CD14-positive monocyte (primary cell): ENCODE measurements at regions not wholly inside any gene's neighbourhood (a gene's known extent, or its start where the extent isn't known, plus 50 kb on each side); places are given as distances from the start of the nearest gene placed in this dataset.

ENCODE experiments used
- DNase-seq, 3 donors: peaks; one replicate each; pipeline ENCODE4 v3.0.0-alpha.2; 2011 to 2022
- H2AFZ ChIP-seq: 2 replicates; pipeline ENCODE4 v1.6.0; 2012; ENCODE audit warnings: mild to moderate bottlenecking, low read depth, low read length, inconsistent platforms; ENCODE audit not compliant: insufficient read depth, poor library complexity, severe bottlenecking
- H3K27ac ChIP-seq, 2 donors: 1 replicate in 1 of 2; 2 replicates in 1 of 2; pipeline ENCODE4 v1.5.1; 2012 to 2013; ENCODE audit warnings: low read length in 2 of 2, control low read depth in 1 of 2, inconsistent platforms in 1 of 2, low read depth in 1 of 2, mild to moderate bottlenecking in 1 of 2
- H3K27me3 ChIP-seq, 2 donors: one replicate each; pipeline versions ENCODE4 v1.6.0 to v1.6.1; 2011 to 2013; ENCODE audit warnings: low read length in 2 of 2; ENCODE audit not compliant: control insufficient read depth in 2 of 2, insufficient read depth in 2 of 2
- H3K36me3 ChIP-seq, 2 donors: replicated peaks in 1 of 2; 1 replicate in 1 of 2; 2 replicates in 1 of 2; pipeline versions ENCODE4 v1.5.1 to v1.6.1; 2012 to 2013; ENCODE audit warnings: low read length in 2 of 2, control low read depth in 1 of 2, inconsistent platforms in 1 of 2, mild to moderate bottlenecking in 1 of 2; ENCODE audit not compliant: insufficient read depth in 2 of 2, control insufficient read depth in 1 of 2
- H3K4me1 ChIP-seq, 2 donors: 1 replicate in 1 of 2; 2 replicates in 1 of 2; pipeline versions ENCODE4 v1.5.1 to v1.6.1; 2012 to 2013; ENCODE audit warnings: low read length in 2 of 2, control low read depth in 1 of 2, inconsistent platforms in 1 of 2, mild to moderate bottlenecking in 1 of 2, moderate library complexity in 1 of 2; ENCODE audit not compliant: insufficient read depth in 2 of 2, control insufficient read depth in 1 of 2
- H3K4me2 ChIP-seq: replicated peaks from 2 replicates; pipeline ENCODE3; 2012; ENCODE audit warnings: low read length, moderate library complexity, mild to moderate bottlenecking; ENCODE audit not compliant: poor library complexity, severe bottlenecking; ENCODE audit errors: extremely low read depth
- H3K4me3 ChIP-seq, 3 experiments: fragments of 200-600 bp in 1 of 3; sonication (generic) in 1 of 3; replicated peaks in 1 of 3; 1 replicate in 2 of 3; 2 replicates in 1 of 3; pipeline ENCODE4 v1.5.1; 2011 to 2013; ENCODE audit warnings: low read length in 3 of 3, mild to moderate bottlenecking in 3 of 3, control low read depth in 2 of 3, low read depth in 2 of 3, inconsistent platforms in 1 of 3, moderate library complexity in 1 of 3
- H3K79me2 ChIP-seq: 2 replicates; pipeline ENCODE4 v1.6.0; 2012; ENCODE audit warnings: mild to moderate bottlenecking, control low read depth, inconsistent platforms, low read length, moderate library complexity; ENCODE audit not compliant: insufficient read depth
- H3K9ac ChIP-seq: 2 replicates; pipeline ENCODE4 v1.6.0; 2017; ENCODE audit warnings: low read length, mild to moderate bottlenecking; ENCODE audit not compliant: insufficient read depth, poor library complexity, severe bottlenecking
- H3K9me3 ChIP-seq, 2 donors: replicated peaks in 1 of 2; 1 replicate in 1 of 2; 2 replicates in 1 of 2; pipeline versions ENCODE4 v1.5.1 to v1.6.1; 2012 to 2013; ENCODE audit warnings: low read length in 2 of 2, control low read depth in 1 of 2; ENCODE audit not compliant: control insufficient read depth in 1 of 2, insufficient read depth in 1 of 2
- H4K20me1 ChIP-seq: 2 replicates; pipeline ENCODE4 v1.6.0; 2012; ENCODE audit warnings: mild to moderate bottlenecking, low read length, control low read depth, moderate library complexity; ENCODE audit not compliant: insufficient read depth
- H3K27ac Mint-ChIP-seq, 7 donors: one replicate each; pipeline ENCODE4 v1.8.0; 2020; ENCODE audit warnings: mild to moderate bottlenecking in 7 of 7, mixed read lengths in 7 of 7, moderate library complexity in 6 of 7, inconsistent platforms in 2 of 7
- H3K27me3 Mint-ChIP-seq, 3 donors: one replicate each; pipeline ENCODE4 v1.8.0; 2021 to 2022; ENCODE audit warnings: low read depth in 3 of 3, mild to moderate bottlenecking in 3 of 3, mixed read lengths in 3 of 3, moderate library complexity in 3 of 3, inconsistent platforms in 1 of 3
- H3K36me3 Mint-ChIP-seq, 2 donors: one replicate each; pipeline ENCODE4 v1.8.0; 2020; ENCODE audit warnings: mixed read lengths in 2 of 2, inconsistent platforms in 1 of 2, mild to moderate bottlenecking in 1 of 2
- H3K4me1 Mint-ChIP-seq: one replicate; pipeline ENCODE4 v1.8.0; 2020; ENCODE audit warnings: mild to moderate bottlenecking, mixed read lengths
- H3K4me3 Mint-ChIP-seq, 2 donors: one replicate each; pipeline ENCODE4 v1.8.0; 2020; ENCODE audit warnings: mild to moderate bottlenecking in 2 of 2, mixed read lengths in 2 of 2, moderate library complexity in 1 of 2
- H3K9me3 Mint-ChIP-seq, 7 donors: one replicate each; pipeline ENCODE4 v1.8.0; 2020 to 2022; ENCODE audit warnings: mixed read lengths in 7 of 7, mild to moderate bottlenecking in 6 of 7, moderate library complexity in 6 of 7, inconsistent platforms in 2 of 7
- CTCF ChIP-seq: fragments of 200-600 bp; IDR thresholded peaks from one replicate; pipeline ENCODE4 v1.8.0; 2022; ENCODE audit warnings: antibody characterized with exemption, mild to moderate bottlenecking
- WGBS: methylation state at CpG from one replicate; pipeline ENCODE4 v1.1.5; 2013; ENCODE audit warnings: missing lambda C conversion rate; ENCODE audit not compliant: insufficient coverage; 5-methylcytosine and 5-hydroxymethylcytosine counted together
- intact Hi-C, 2 donors: fragments of 100-400 bp; cut with micrococcal nuclease; formaldehyde crosslinking; loops; one replicate each; pipeline versions ENCODE4 v1.15.0 to v1.15.1; 2023

GRCh38 chr17:77640252-77640651 is 318.3 kb upstream of the TNRC6C start:
- Histone ChIP-seq H3K4me2 (no peak overlapping the region), H3K4me1 (no peaks in the 10 kb centered on the region), H3K4me3 (no peak overlapping the region), H2AFZ (no peak overlapping the region), H3K36me3 (no peaks in the 10 kb centered on the region), H3K27me3 (no peaks in the 10 kb centered on the region), H3K9me3 (no peaks in the 10 kb centered on the region), H3K27ac (no peak overlapping the region), H3K79me2 (no peaks in the 10 kb centered on the region), H3K9ac (no peak overlapping the region), H4K20me1 (no peaks in the 10 kb centered on the region)
- H3K27ac Mint-ChIP-seq = no peak overlapping the region
- H3K27me3 Mint-ChIP-seq = peaks cover 6 to 8% (median 7%) of the 10 kb centered on the region in 3 donors
- no peak for TF ChIP-seq CTCF
- 100% methylated on average over 3 of the region's 3 CpGs for WGBS
- DNase-seq = no peak
- intact Hi-C loops = no loop called here
- no peaks in the 10 kb centered on the region for H3K4me1 Mint-ChIP-seq
- no peaks in the 10 kb centered on the region for H3K9me3 Mint-ChIP-seq
- peak overlapping the region in 1 of 2 donors; percentile 12 for H3K4me3 Mint-ChIP-seq
- H3K36me3 Mint-ChIP-seq = no peaks in the 10 kb centered on the region

- Histone ChIP-seq H3K9ac (no peak overlapping the region), H3K79me2 (no peaks in the 10 kb centered on the region), H3K4me2 (no peak overlapping the region), H3K27ac (no peak overlapping the region), H3K9me3 (no peaks in the 10 kb centered on the region), H3K27me3 (no peaks in the 10 kb centered on the region), H4K20me1 (no peaks in the 10 kb centered on the region), H2AFZ (no peak overlapping the region), H3K36me3 (no peaks in the 10 kb centered on the region), H3K4me1 (no peaks in the 10 kb centered on the region), H3K4me3 (no peak overlapping the region)
- no peaks in the 10 kb centered on the region for H3K9me3 Mint-ChIP-seq
- peaks cover 7 to 11% (median 10%) of the 10 kb centered on the region in 3 donors for H3K27me3 Mint-ChIP-seq
- TF ChIP-seq CTCF = no peak
- WGBS = 93% methylated on average over 6 of the region's 8 CpGs
- H3K4me1 Mint-ChIP-seq = peaks cover 3% of the 10 kb centered on the region
- H3K4me3 Mint-ChIP-seq = no peak overlapping the region
- H3K36me3 Mint-ChIP-seq = no peaks in the 10 kb centered on the region
- no peak overlapping the region for H3K27ac Mint-ChIP-seq
- no peak for DNase-seq
- intact Hi-C loops = no loop called here
These were observed 317.4 kb upstream of the TNRC6C start for GRCh38 chr17:77640916-77641605.
